SW 1271 (cell line): ENCODE measurements at regions not wholly inside any gene's neighbourhood (a gene's known extent, or its start where the extent isn't known, plus 50 kb on each side); places are given as distances from the start of the nearest gene placed in this dataset.

ENCODE experiments used
- DNase-seq, 2 experiments: peaks; one replicate each; lab custom pipeline; 2025; lab: John Stamatoyannopoulos, UW

DNA sequence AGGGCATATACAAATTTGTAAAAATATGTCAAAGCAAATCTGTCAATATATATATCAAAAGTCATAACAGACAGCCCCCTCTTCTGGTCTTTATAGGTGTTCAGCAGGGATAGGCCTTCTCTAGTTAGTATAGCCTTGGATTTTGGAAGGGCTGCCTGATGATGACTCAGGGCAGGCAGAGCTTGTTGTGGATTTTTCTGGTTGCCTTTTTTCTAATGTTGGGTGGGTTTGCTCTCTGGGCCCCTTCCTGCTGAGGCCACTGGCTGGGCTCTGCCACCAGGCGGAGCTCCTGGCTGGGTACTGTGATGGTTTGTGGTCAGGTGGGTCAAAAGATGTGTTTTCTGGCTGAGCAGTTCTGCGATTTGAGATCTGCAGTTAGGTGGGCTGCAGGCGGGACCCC is 294.2 kb downstream of the GRIA2 start:
- no peak for DNase-seq

DNA sequence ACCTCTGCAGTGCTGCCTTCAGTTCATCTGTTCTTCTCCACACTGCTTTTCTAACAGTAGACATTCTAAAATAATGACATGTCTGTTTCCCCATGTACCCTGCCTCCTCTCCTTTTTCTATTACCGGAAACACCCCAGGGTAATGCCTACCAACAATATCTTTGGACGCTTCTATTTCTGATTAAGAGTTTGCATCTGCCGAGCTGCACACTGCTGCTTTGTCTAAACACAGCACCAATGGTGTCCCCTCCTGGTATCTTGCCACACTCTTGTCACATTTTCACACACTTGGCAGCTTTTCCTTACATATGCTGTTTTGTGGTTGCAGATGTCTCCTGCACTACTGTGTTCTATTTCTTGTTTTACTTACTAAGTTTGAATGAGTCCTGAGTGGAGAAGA is 288.8 kb downstream of the GRIA2 start:
- no peak for DNase-seq

- no peak for DNase-seq
Observed at GRCh38 chr4:157502656-157503055, 282.1 kb downstream of the GRIA2 start.

GRCh38 chr4:157459785-157460184 is 239.3 kb downstream of the GRIA2 start:
- no peak for DNase-seq

DNA sequence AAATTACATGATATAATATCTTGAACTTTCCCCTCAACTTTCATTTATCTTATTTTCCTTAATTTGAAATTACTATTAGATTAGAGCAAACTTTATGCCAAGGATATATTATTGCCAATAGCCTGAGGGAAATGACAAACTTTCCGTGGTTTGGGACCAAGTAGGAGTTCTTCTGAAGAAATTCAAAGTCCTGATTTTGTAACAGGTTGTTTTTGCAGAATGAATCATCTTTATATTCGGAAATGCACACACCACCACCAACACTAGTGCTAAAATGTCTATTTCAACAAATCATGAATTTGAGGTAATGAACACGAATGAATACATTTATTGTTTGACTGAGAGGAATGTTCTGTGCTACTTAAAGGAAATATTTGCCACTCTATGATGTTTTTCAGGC is 226.7 kb downstream of the GRIA2 start:
- peak in 1 of 2 experiments; percentile 0 for DNase-seq

- no peak for DNase-seq
Observed at GRCh38 chr4:157444014-157444413, 223.5 kb downstream of the GRIA2 start.

- no peak for DNase-seq
Observed at GRCh38 chr4:157443537-157443936, 223.0 kb downstream of the GRIA2 start.

DNA sequence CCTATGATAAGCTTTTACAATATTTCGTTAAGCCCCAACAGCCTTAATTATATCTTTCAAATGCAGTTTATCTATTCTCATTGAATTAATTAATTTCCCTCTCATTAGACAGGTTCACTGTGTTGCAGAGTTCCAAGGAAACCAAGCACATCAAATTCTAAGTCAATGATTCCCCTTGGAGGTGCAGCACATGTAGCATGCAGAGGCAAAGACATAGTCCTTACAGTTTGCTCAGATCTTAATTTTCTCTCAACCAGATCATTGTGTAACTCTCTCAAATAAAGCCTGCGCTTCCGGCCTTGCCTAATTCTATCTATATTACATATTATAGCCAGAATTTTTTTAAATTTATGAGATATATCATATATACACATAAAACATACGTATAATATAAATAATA is 205.4 kb downstream of the GRIA2 start:
- DNase-seq: no peak

- DNase-seq: no peak
Observed at GRCh38 chr4:157423526-157424020, 203.0 kb downstream of the GRIA2 start.

DNA sequence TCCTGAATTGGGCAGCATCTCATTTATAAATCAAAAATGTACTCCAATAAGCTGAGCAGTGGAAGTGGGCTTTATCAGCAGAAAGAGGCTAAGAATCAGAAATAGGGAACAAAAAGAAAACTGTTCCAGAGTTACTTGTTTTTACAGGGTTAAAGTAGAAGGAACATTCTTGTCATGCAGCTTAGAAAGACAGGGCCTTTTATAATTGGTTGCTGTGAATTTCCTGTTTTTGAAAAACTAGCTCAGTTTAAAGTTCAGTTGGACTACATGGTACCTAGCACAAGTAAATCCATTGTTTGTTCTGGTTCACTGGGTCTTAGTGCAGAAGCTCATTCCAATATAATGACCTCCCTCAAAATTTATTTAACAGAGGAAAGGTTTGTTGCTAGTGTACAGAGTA is 200.8 kb downstream of the GRIA2 start:
- DNase-seq: no peak
